ENCODE measurements at regions not wholly inside any gene's neighbourhood (a gene's known extent, or its start where the extent isn't known, plus 50 kb on each side); places are given as distances from the start of the nearest gene placed in this dataset.

DNA sequence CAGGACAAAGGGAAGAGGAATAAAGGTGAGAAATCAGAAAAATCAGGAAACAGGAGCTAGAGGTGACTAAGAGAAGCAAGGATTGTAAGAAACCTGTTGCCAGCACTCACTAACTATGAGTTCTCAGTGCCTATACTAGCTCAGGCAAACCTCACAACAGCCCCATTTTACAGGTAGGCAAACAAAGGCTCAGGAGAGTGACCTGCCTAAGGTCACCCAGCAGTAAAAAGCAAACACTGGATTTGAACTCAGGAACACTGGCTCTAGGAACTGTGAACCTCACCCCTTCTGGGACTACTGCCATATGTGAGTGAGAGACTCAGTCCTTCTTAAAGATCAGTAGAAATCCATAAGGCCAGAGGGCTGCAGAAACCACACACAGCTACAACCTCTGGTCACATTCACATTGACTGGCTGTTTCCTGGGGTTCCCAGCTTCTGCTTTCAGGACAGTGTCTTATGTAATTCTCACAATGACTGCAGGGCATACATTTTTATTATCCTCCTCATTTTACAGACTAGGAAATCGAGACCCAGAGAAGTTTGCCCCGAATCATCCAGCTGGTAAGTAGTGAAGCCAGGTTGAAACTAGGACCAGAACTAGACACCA lies 80.7 kb upstream of the MAFB start:
- DNase-seq (ENCODE audit: low spot score) = no peak
- TF ChIP-seq, protein P1, sequence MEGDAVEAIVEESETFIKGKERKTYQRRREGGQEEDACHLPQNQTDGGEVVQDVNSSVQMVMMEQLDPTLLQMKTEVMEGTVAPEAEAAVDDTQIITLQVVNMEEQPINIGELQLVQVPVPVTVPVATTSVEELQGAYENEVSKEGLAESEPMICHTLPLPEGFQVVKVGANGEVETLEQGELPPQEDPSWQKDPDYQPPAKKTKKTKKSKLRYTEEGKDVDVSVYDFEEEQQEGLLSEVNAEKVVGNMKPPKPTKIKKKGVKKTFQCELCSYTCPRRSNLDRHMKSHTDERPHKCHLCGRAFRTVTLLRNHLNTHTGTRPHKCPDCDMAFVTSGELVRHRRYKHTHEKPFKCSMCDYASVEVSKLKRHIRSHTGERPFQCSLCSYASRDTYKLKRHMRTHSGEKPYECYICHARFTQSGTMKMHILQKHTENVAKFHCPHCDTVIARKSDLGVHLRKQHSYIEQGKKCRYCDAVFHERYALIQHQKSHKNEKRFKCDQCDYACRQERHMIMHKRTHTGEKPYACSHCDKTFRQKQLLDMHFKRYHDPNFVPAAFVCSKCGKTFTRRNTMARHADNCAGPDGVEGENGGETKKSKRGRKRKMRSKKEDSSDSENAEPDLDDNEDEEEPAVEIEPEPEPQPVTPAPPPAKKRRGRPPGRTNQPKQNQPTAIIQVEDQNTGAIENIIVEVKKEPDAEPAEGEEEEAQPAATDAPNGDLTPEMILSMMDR (IDR thresholded peaks at IDR 0.05) = no peak
- no peak overlapping the region for H3K4me3 Mint-ChIP-seq (ENCODE audit: unreplicated experiment)
- H3K4me1 Mint-ChIP-seq (ENCODE audit: low read depth) = no peaks in the 10 kb centered on the region
- peaks cover 13% of the 10 kb centered on the region for H3K27me3 Mint-ChIP-seq (ENCODE audit: low read depth)
- no peak overlapping the region for H3K27ac Mint-ChIP-seq (ENCODE audit: unreplicated experiment)
- H3K36me3 Mint-ChIP-seq (ENCODE audit: low read depth) = no peaks in the 10 kb centered on the region
- no peaks in the 10 kb centered on the region for H3K9me3 Mint-ChIP-seq (ENCODE audit: low read depth)

DNA sequence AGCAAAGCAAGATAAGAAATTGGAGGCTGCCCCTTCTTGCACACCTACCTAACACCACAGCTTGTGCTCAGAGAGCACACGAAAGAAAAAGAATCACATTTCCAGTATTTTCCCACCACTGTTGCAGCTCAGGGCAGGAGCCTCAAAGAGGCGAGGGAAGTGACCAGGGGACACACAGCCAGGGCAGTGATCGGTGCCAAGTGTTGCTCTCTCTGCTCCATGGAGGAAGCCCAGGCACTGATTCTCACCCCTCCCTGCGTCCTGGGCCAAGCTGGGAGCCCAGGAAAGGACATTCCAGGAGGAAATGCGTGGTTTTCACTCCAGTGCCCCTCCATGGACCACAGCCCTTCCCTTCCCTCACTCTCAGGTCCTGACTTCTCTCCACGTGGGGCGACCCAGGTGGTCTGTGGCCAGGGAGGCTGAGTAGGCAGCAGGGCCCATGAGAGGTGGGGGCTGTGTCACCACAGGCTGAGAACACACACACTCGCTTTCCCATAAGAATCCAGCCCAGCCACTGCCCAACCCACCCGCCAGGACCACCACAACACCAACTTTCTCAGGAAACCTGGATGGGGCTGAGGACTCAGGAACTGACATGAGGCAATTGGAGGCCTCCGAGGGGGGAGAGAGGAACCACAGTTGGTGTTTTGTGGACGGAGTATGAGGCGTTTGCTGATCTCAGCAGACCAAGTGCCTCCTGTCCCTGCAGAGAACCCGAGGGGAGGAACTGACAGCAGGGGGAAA lies 81.7 kb upstream of the MAFB start:
- TF ChIP-seq, protein P1 (IDR thresholded peaks at IDR 0.05) = no peak
- peaks cover 12% of the 10 kb centered on the region for H3K27me3 Mint-ChIP-seq (ENCODE audit: low read depth)
- no peak overlapping the region for H3K4me3 Mint-ChIP-seq (ENCODE audit: unreplicated experiment)
- no peak for DNase-seq (ENCODE audit: low spot score)
- H3K9me3 Mint-ChIP-seq (ENCODE audit: low read depth) = no peaks in the 10 kb centered on the region
- H3K36me3 Mint-ChIP-seq (ENCODE audit: low read depth) = no peaks in the 10 kb centered on the region
- H3K27ac Mint-ChIP-seq (ENCODE audit: unreplicated experiment) = no peak overlapping the region
- H3K4me1 Mint-ChIP-seq (ENCODE audit: low read depth) = no peaks in the 10 kb centered on the region

DNA sequence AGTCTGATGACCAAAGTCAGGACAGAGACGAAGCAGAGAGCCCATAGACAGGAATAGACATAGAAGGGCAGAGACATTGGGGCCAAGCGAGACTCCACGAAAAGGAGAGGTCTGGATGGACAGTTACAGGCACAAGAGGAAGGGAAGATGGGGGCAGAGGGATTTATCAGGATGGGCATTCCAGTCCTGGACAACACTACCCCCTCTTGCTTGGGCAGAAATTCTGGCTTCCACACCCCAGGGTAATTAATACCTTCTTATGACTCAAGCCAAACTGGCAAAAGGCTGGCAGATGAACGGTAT lies 82.2 kb upstream of the MAFB start:
- Mint-ChIP-seq H3K27ac (ENCODE audit: unreplicated experiment) (no peak overlapping the region), H3K9me3 (ENCODE audit: low read depth) (no peaks in the 10 kb centered on the region), H3K27me3 (ENCODE audit: low read depth) (peaks cover 12% of the 10 kb centered on the region), H3K4me3 (ENCODE audit: unreplicated experiment) (no peak overlapping the region), H3K4me1 (ENCODE audit: low read depth) (no peaks in the 10 kb centered on the region), H3K36me3 (ENCODE audit: low read depth) (no peaks in the 10 kb centered on the region)
- no peak for DNase-seq (ENCODE audit: low spot score)
- TF ChIP-seq, protein P1 (IDR thresholded peaks at IDR 0.05) = no peak

GRCh38 chr20:40771848-40772511 lies 82.9 kb upstream of the MAFB start:
- Mint-ChIP-seq H3K4me1 (ENCODE audit: low read depth) (no peaks in the 10 kb centered on the region), H3K27me3 (ENCODE audit: low read depth) (peaks cover 12% of the 10 kb centered on the region), H3K4me3 (ENCODE audit: unreplicated experiment) (no peak overlapping the region), H3K9me3 (ENCODE audit: low read depth) (no peaks in the 10 kb centered on the region), H3K27ac (ENCODE audit: unreplicated experiment) (no peak overlapping the region), H3K36me3 (ENCODE audit: low read depth) (no peaks in the 10 kb centered on the region)
- DNase-seq (ENCODE audit: low spot score) = no peak
- TF ChIP-seq, protein P1 (IDR thresholded peaks at IDR 0.05) = no peak

DNA sequence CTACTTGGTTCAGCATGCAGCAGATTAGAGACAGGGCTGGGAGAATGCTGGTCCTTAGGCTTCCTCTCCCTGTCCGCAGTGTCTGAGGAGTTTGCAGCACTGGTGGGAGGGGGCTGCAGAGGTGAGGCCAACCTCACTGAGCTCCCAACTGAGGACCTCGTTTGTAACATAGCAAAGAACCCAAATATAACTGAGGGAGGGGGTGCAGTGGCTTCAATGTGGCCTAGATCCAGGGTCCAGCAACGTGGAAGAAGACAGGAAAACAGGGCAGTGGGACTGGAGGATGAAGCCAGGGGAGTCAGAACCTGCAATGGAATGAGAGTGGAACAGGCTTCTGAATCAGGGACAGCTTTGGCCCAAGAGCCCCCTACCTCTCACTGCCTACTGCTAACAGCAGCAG lies 84.3 kb upstream of the MAFB start:
- Mint-ChIP-seq H3K27me3 (ENCODE audit: low read depth) (peaks cover 19% of the 10 kb centered on the region), H3K4me1 (ENCODE audit: low read depth) (no peaks in the 10 kb centered on the region), H3K36me3 (ENCODE audit: low read depth) (no peaks in the 10 kb centered on the region), H3K27ac (ENCODE audit: unreplicated experiment) (no peak overlapping the region), H3K9me3 (ENCODE audit: low read depth) (no peaks in the 10 kb centered on the region), H3K4me3 (ENCODE audit: unreplicated experiment) (no peak overlapping the region)
- no peak for DNase-seq (ENCODE audit: low spot score)
- TF ChIP-seq, protein P1 (IDR thresholded peaks at IDR 0.05) = no peak
